Kidney (tissue), 13 donors: ENCODE measurements at regions not wholly inside any gene's neighbourhood (a gene's known extent, or its start where the extent isn't known, plus 50 kb on each side); places are given as distances from the start of the nearest gene placed in this dataset.

Experiments
- DNase-seq, 5 donors: peaks; one replicate each; pipeline ENCODE4 v3.0.0-alpha.2; 2013 to 2020
- FAIRE-seq: peaks from 2 replicates; lab custom pipeline; 2012; peaks lifted over from hg19 to GRCh38; lab: Jason Lieb, UNC
- H3K27ac ChIP-seq, 2 donors: one replicate each; pipeline ENCODE4 v1.7.0; 2013; ENCODE audit warnings: low read depth in 2 of 2, low read length in 2 of 2, inconsistent platforms in 1 of 2
- H3K27me3 ChIP-seq: one replicate; pipeline ENCODE4 v1.7.1; 2013; ENCODE audit warnings: low read length, inconsistent platforms; ENCODE audit not compliant: control insufficient read depth, insufficient read depth
- H3K36me3 ChIP-seq, 3 donors: one replicate each; pipeline versions ENCODE4 v1.7.0 to v1.7.1; 2013; ENCODE audit warnings: low read length in 3 of 3, control low read depth in 1 of 3, inconsistent platforms in 1 of 3; ENCODE audit not compliant: insufficient read depth in 3 of 3, control insufficient read depth in 2 of 3
- H3K4me1 ChIP-seq, 3 donors: one replicate each; pipeline versions ENCODE4 v1.7.0 to v1.7.1; 2013; ENCODE audit warnings: low read length in 3 of 3, inconsistent platforms in 1 of 3, low read depth in 1 of 3; ENCODE audit not compliant: control insufficient read depth in 2 of 3, insufficient read depth in 2 of 3
- H3K4me3 ChIP-seq, 3 donors: one replicate each; pipeline versions ENCODE4 v1.7.0 to v1.8.1; 2013; ENCODE audit warnings: low read length in 3 of 3, control low read depth in 1 of 3, inconsistent platforms in 1 of 3
- H3K9ac ChIP-seq, 3 donors: one replicate each; pipeline versions ENCODE4 v1.7.0 to v1.7.1; 2013; ENCODE audit warnings: low read length in 3 of 3, control low read depth in 1 of 3, inconsistent platforms in 1 of 3
- H3K9me3 ChIP-seq, 3 donors: one replicate each; pipeline versions ENCODE4 v1.7.0 to v1.7.1; 2013; ENCODE audit warnings: low read length in 3 of 3, control low read depth in 1 of 3, inconsistent platforms in 1 of 3; ENCODE audit not compliant: control insufficient read depth in 2 of 3, insufficient read depth in 1 of 3
- intact Hi-C: fragments of 100-400 bp; cut with DNase I; formaldehyde crosslinking; loops from one replicate; pipeline ENCODE4 v1.11.1; 2022
- TF ChIP-seq, protein P1 (sequence below): IDR thresholded peaks from 3 replicates; pipeline ENCODE4 v1.5.1; 2012; ENCODE audit warnings: mild to moderate bottlenecking, moderate library complexity, borderline replicate concordance; ENCODE audit not compliant: insufficient read depth; ENCODE audit errors: extremely low read depth
- donor health status: control.
- donor health status: control.
- donor health status: control.
- donor health status: control.
- donor health status: control.
- donor health status: DM: yes; HTN: yes; CAD: no.
- donor health status: Normal renal cell carcinoma (clear cell type).

DNA sequence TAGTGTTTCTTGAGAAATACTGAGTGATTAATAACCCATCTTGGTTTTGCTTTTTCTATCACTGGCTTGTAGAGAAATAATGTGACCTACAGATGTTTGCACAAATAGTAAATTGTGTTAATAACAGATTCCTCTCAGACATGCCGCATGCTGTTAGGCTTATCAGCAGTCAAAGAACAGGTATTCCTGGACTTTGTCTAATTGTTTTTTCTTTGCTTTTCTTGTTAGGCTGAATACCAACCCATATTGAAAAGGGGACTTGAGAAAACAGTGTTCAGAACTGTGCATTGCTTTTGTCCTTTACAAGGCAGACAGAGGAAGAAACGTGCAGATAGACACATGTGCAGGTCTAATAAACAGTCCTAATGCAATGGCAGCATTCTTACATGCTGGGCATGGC, 51.0 kb upstream of the RARB start:
- Histone ChIP-seq H3K36me3 (no peaks in the 10 kb centered on the region), H3K4me1 (no peaks in the 10 kb centered on the region), H3K27ac (no peak overlapping the region), H3K9ac (no peak overlapping the region), H3K4me3 (no peak overlapping the region), H3K27me3 (no peaks in the 10 kb centered on the region), H3K9me3 (no peaks in the 10 kb centered on the region)
- TF ChIP-seq, protein P1, sequence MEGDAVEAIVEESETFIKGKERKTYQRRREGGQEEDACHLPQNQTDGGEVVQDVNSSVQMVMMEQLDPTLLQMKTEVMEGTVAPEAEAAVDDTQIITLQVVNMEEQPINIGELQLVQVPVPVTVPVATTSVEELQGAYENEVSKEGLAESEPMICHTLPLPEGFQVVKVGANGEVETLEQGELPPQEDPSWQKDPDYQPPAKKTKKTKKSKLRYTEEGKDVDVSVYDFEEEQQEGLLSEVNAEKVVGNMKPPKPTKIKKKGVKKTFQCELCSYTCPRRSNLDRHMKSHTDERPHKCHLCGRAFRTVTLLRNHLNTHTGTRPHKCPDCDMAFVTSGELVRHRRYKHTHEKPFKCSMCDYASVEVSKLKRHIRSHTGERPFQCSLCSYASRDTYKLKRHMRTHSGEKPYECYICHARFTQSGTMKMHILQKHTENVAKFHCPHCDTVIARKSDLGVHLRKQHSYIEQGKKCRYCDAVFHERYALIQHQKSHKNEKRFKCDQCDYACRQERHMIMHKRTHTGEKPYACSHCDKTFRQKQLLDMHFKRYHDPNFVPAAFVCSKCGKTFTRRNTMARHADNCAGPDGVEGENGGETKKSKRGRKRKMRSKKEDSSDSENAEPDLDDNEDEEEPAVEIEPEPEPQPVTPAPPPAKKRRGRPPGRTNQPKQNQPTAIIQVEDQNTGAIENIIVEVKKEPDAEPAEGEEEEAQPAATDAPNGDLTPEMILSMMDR: no peak
- intact Hi-C loops: no loop called here
- DNase-seq: no peak
- no peak for FAIRE-seq
